ENCODE measurements at regions not wholly inside any gene's neighbourhood (a gene's known extent, or its start where the extent isn't known, plus 50 kb on each side); places are given as distances from the start of the nearest gene placed in this dataset.
A peak's percentile ranks its signal among the peaks of the same experiment; 100 is the strongest.

DNA sequence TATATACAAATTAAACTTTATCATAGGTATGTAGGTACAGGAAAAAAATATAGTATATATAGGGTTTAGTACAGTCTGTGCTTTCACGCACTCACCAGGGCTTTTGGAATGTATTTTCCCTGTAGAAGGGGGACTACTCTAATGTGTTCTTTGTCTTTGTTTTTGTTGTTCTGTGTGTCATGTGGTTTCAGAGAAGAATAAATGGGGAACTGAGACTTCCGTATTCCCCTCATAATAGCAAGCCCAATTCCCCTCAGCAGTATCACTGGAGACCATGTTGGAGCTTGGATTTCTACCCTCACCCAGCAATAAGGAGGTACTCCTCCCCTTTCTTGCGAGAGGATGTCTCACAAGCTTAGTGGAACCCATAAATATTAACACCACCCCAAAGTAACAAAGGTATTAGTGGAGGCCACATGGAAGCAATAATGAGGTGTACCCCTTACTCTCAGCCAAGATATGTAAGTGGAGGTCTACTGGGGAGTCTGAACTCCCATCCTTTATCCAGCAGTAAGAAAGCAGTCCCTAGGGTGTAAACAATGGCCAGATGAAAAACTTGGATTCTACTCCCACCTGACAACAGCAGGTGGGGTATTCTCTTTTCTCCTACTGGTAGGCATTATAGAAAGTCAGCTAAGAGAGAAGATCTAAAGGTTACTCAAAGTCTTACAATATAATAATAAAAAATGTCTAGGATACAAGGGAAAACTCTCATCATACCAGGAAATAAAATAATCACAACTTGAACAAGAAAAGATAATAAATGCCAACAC, 805.4 kb upstream of the GALNTL6 start:
- TF ChIP-seq, protein P1, sequence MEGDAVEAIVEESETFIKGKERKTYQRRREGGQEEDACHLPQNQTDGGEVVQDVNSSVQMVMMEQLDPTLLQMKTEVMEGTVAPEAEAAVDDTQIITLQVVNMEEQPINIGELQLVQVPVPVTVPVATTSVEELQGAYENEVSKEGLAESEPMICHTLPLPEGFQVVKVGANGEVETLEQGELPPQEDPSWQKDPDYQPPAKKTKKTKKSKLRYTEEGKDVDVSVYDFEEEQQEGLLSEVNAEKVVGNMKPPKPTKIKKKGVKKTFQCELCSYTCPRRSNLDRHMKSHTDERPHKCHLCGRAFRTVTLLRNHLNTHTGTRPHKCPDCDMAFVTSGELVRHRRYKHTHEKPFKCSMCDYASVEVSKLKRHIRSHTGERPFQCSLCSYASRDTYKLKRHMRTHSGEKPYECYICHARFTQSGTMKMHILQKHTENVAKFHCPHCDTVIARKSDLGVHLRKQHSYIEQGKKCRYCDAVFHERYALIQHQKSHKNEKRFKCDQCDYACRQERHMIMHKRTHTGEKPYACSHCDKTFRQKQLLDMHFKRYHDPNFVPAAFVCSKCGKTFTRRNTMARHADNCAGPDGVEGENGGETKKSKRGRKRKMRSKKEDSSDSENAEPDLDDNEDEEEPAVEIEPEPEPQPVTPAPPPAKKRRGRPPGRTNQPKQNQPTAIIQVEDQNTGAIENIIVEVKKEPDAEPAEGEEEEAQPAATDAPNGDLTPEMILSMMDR (IDR thresholded peaks at IDR 0.05; ENCODE audit: partially characterized antibody, unreplicated experiment) = no peak
- Mint-ChIP-seq H3K27ac (ENCODE audit: unreplicated experiment) (no peak overlapping the region), H3K4me1 (ENCODE audit: low read depth, unreplicated experiment) (no peaks in the 10 kb centered on the region), H3K9me3 (ENCODE audit: unreplicated experiment) (no peaks in the 10 kb centered on the region), H3K4me3 (ENCODE audit: unreplicated experiment) (no peak overlapping the region), H3K27me3 (ENCODE audit: unreplicated experiment) (no peaks in the 10 kb centered on the region), H3K36me3 (ENCODE audit: unreplicated experiment) (no peaks in the 10 kb centered on the region)
- no peak for DNase-seq

DNA sequence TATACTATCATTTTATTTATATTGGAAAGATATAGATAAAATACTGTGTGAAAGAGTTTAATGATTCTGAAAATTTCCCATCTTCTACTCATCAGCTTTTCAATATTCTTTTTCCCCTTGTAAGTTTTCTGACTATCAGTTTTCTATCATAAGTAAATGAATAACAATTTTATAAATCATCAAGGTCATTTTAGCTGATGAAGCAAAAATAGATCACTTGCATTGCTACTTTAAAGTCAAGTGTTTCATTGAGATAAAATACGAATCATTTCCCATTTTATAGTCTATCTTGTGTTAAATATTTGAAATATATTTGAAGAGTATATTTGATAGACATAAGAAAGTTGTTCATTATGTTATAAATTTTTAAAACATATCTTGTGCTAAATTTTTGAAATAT, 811.0 kb upstream of the GALNTL6 start:
- Mint-ChIP-seq H3K36me3 (ENCODE audit: unreplicated experiment) (no peaks in the 10 kb centered on the region), H3K9me3 (ENCODE audit: unreplicated experiment) (no peaks in the 10 kb centered on the region), H3K4me3 (ENCODE audit: unreplicated experiment) (no peak overlapping the region), H3K4me1 (ENCODE audit: low read depth, unreplicated experiment) (no peaks in the 10 kb centered on the region), H3K27ac (ENCODE audit: unreplicated experiment) (no peak overlapping the region), H3K27me3 (ENCODE audit: unreplicated experiment) (no peaks in the 10 kb centered on the region)
- TF ChIP-seq, protein P1 (IDR thresholded peaks at IDR 0.05; ENCODE audit: partially characterized antibody, unreplicated experiment) = no peak
- DNase-seq = no peak

DNA sequence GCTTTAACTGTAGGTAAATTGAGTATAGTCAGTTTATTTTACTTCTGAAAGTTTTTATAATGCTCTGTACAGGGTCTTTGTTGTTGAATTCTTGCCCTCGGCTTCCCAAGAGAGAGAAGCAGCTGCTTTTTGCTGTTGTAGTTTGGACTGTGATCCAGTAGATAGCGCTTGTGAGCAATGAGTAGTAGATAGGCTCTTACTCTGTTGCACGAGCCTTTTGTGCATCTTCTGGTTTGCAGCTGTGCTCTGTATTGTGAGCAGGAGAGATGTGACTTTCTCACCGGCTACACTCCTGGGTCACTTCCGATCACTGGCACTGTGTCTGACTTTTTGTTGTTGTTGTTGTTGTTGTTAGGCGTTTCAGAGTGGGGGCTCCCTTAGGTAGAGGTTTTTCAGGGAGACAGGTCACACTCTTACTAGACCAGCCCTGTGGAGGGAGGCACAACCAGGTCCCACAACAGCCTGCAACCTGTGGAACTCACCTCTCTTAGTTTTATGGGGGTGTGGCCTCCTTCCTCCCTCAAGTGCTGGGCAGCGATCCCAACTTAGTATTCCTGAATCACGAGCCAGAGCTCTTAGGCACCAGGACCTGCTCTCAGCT, 822.1 kb upstream of the GALNTL6 start:
- H3K36me3 Mint-ChIP-seq (ENCODE audit: unreplicated experiment) = no peaks in the 10 kb centered on the region
- no peak overlapping the region for H3K4me3 Mint-ChIP-seq (ENCODE audit: unreplicated experiment)
- no peaks in the 10 kb centered on the region for H3K4me1 Mint-ChIP-seq (ENCODE audit: low read depth, unreplicated experiment)
- no peak overlapping the region for H3K27ac Mint-ChIP-seq (ENCODE audit: unreplicated experiment)
- peaks cover 2% of the 10 kb centered on the region for H3K9me3 Mint-ChIP-seq (ENCODE audit: unreplicated experiment)
- DNase-seq = no peak
- peaks cover 1% of the 10 kb centered on the region for H3K27me3 Mint-ChIP-seq (ENCODE audit: unreplicated experiment)
- TF ChIP-seq, protein P1 (IDR thresholded peaks at IDR 0.05; ENCODE audit: partially characterized antibody, unreplicated experiment) = peak; percentile 51

DNA sequence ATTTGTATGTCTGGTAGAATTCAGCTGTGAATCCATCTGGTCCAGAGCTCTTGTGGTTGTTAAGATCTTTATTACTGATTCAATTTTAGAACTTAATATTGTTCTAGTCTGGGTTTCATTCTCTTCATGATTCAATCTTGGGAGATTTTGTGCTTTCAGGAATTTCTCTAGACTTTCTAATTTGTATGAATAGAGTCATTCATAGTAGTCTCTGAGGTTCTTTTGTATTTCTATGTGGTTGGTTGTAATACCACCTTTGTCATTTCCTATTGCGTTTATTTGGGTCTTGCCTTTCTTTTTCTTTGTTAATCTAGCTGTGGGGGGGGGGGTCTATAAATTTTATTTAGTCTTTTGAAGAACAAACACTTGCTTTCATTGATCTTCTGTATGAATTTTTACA, 824.8 kb upstream of the GALNTL6 start:
- TF ChIP-seq, protein P1 (IDR thresholded peaks at IDR 0.05; ENCODE audit: partially characterized antibody, unreplicated experiment) = no peak
- no peak for DNase-seq
- Mint-ChIP-seq H3K27ac (ENCODE audit: unreplicated experiment) (no peak overlapping the region), H3K4me3 (ENCODE audit: unreplicated experiment) (no peak overlapping the region), H3K9me3 (ENCODE audit: unreplicated experiment) (peaks cover 2% of the 10 kb centered on the region), H3K36me3 (ENCODE audit: unreplicated experiment) (no peaks in the 10 kb centered on the region), H3K27me3 (ENCODE audit: unreplicated experiment) (peaks cover 1% of the 10 kb centered on the region), H3K4me1 (ENCODE audit: low read depth, unreplicated experiment) (no peaks in the 10 kb centered on the region)

DNA sequence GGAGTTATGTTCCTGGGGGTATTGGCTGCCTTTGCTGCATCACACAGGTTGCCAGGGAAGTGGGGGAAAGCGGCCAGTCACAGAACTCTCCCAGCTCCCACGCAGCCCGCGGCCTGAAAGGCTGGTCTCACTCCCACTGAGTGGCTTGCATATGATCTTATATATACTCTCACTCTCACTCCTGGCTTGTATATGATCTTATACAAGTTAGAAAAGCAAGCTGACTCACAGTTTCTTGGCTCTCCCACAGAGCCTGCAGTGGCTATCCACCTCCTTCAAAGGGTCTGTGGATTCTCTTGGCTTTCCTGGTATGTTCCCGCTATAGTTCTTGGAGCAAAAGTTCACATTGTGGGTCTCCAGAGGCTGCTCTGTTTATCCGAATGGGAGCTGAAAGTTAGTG, 833.5 kb upstream of the GALNTL6 start:
- H3K27ac Mint-ChIP-seq (ENCODE audit: unreplicated experiment) = no peak overlapping the region
- peaks cover 2% of the 10 kb centered on the region for H3K27me3 Mint-ChIP-seq (ENCODE audit: unreplicated experiment)
- H3K9me3 Mint-ChIP-seq (ENCODE audit: unreplicated experiment) = peaks cover 1% of the 10 kb centered on the region
- H3K4me1 Mint-ChIP-seq (ENCODE audit: low read depth, unreplicated experiment) = no peaks in the 10 kb centered on the region
- TF ChIP-seq, protein P1 (IDR thresholded peaks at IDR 0.05; ENCODE audit: partially characterized antibody, unreplicated experiment) = no peak
- no peaks in the 10 kb centered on the region for H3K36me3 Mint-ChIP-seq (ENCODE audit: unreplicated experiment)
- DNase-seq = no peak
- H3K4me3 Mint-ChIP-seq (ENCODE audit: unreplicated experiment) = no peak overlapping the region
